T47D (cell line): ENCODE measurements at regions not wholly inside any gene's neighbourhood (a gene's known extent, or its start where the extent isn't known, plus 50 kb on each side); places are given as distances from the start of the nearest gene placed in this dataset.

Experiments used
- DNase-seq, 2 experiments: peaks; one replicate each; pipeline versions ENCODE4 v3.0.0 to v3.0.0-alpha.2; 2011 to 2012; ENCODE audit warnings: low read depth in 1 of 2, low spot score in 1 of 2
- JUND ChIP-seq: IDR thresholded peaks from 2 replicates; pipeline ENCODE4 v1.6.1; 2012; ENCODE audit warnings: low read depth
- in situ Hi-C: cut with HindIII; loops from 2 replicates; pipeline ENCODE4 v1.10.0; 2016; ENCODE audit warnings: low sequenced_read_pairs, low pct_unique_long_range_greater_than_20kb

- in situ Hi-C loops = no loop called here
- DNase-seq = no peak
- no peak for TF ChIP-seq JUND
Measured at GRCh38 chr18:47560723-47561715, 309.6 kb upstream of the SKOR2 start.

GRCh38 chr18:47558110-47558750 lies 306.8 kb upstream of the SKOR2 start:
- TF ChIP-seq JUND = no peak
- in situ Hi-C loops = no loop called here
- no peak for DNase-seq

- in situ Hi-C loops = no loop called here
- no peak for TF ChIP-seq JUND
- DNase-seq = no peak
Measured at GRCh38 chr18:47557160-47557559, 305.7 kb upstream of the SKOR2 start.

GRCh38 chr18:47552783-47553182 lies 301.3 kb upstream of the SKOR2 start:
- no peak for DNase-seq
- in situ Hi-C loops = no loop called here
- no peak for TF ChIP-seq JUND

GRCh38 chr18:47550611-47551010 lies 299.2 kb upstream of the SKOR2 start:
- in situ Hi-C loops = no loop called here
- TF ChIP-seq JUND = no peak
- no peak for DNase-seq

- TF ChIP-seq JUND = no peak
- DNase-seq = no peak
- in situ Hi-C loops = no loop called here
Measured at GRCh38 chr18:47549021-47549540, 297.6 kb upstream of the SKOR2 start.

- in situ Hi-C loops = no loop called here
- DNase-seq = no peak
Measured at GRCh38 chr18:47547539-47548202, 296.2 kb upstream of the SKOR2 start.

GRCh38 chr18:47545613-47546012 lies 294.2 kb upstream of the SKOR2 start:
- TF ChIP-seq JUND = no peak
- in situ Hi-C loops = no loop called here
- DNase-seq = peak in 1 of 2 experiments; percentile 43

More at GRCh38 chr18:47547539-47548202, 296.2 kb upstream of the SKOR2 start:
- TF ChIP-seq JUND = no peak

- no peak for TF ChIP-seq JUND
- no peak for DNase-seq
- in situ Hi-C loops = no loop called here
Measured at GRCh38 chr18:47543080-47543479, 291.6 kb upstream of the SKOR2 start.

GRCh38 chr18:47542551-47542950 lies 291.1 kb upstream of the SKOR2 start:
- in situ Hi-C loops = no loop called here

GRCh38 chr18:47531717-47532116 lies 280.3 kb upstream of the SKOR2 start:
- in situ Hi-C loops = no loop called here
- DNase-seq = no peak
- TF ChIP-seq JUND = no peak

More at GRCh38 chr18:47542551-47542950, 291.1 kb upstream of the SKOR2 start:
- no peak for DNase-seq
- TF ChIP-seq JUND = no peak

GRCh38 chr18:47530695-47531094 lies 279.2 kb upstream of the SKOR2 start:
- no peak for DNase-seq
- TF ChIP-seq JUND = no peak
- in situ Hi-C loops = no loop called here
